ENCODE measurements at regions not wholly inside any gene's neighbourhood (a gene's known extent, or its start where the extent isn't known, plus 50 kb on each side); places are given as distances from the start of the nearest gene placed in this dataset.

- TF ChIP-seq CTCF (conservative IDR thresholded peaks at IDR 0.05; ENCODE audit: low read length) = no peak
- no peak overlapping the region for H3K4me3 ChIP-seq (ENCODE audit: low read length)
- DNase-seq (ENCODE audit: low read depth) = no peak
These were observed 566.2 kb downstream of the BNC2 start for GRCh38 chr9:16304301-16304700.

GRCh38 chr9:16306586-16306985, 563.9 kb downstream of the BNC2 start:
- no peak overlapping the region for H3K4me3 ChIP-seq (ENCODE audit: low read length)
- DNase-seq (ENCODE audit: low read depth) = no peak
- TF ChIP-seq CTCF (conservative IDR thresholded peaks at IDR 0.05; ENCODE audit: low read length) = no peak

- TF ChIP-seq CTCF (conservative IDR thresholded peaks at IDR 0.05; ENCODE audit: low read length) = no peak
- no peak for DNase-seq (ENCODE audit: low read depth)
- H3K4me3 ChIP-seq (ENCODE audit: low read length) = no peak overlapping the region
These were observed 562.8 kb downstream of the BNC2 start for GRCh38 chr9:16307626-16308195.

GRCh38 chr9:16308645-16309044, 561.8 kb downstream of the BNC2 start:
- no peak for TF ChIP-seq CTCF (conservative IDR thresholded peaks at IDR 0.05; ENCODE audit: low read length)

GRCh38 chr9:16309082-16309468, 561.4 kb downstream of the BNC2 start:
- no peak overlapping the region for H3K4me3 ChIP-seq (ENCODE audit: low read length)
- no peak for TF ChIP-seq CTCF (conservative IDR thresholded peaks at IDR 0.05; ENCODE audit: low read length)
- DNase-seq (ENCODE audit: low read depth) = no peak

More at GRCh38 chr9:16308645-16309044, 561.8 kb downstream of the BNC2 start:
- DNase-seq (ENCODE audit: low read depth) = no peak
- H3K4me3 ChIP-seq (ENCODE audit: low read length) = no peak overlapping the region

GRCh38 chr9:16309469-16310271, 560.8 kb downstream of the BNC2 start:
- peak; percentile 41 for DNase-seq (ENCODE audit: low read depth)
- TF ChIP-seq CTCF (conservative IDR thresholded peaks at IDR 0.05; ENCODE audit: low read length) = no peak
- H3K4me3 ChIP-seq (ENCODE audit: low read length) = no peak overlapping the region

Data from AG10803 (cell line).